ENCODE measurements at regions not wholly inside any gene's neighbourhood (a gene's known extent, or its start where the extent isn't known, plus 50 kb on each side); places are given as distances from the start of the nearest gene placed in this dataset.
"Not testable (repeated sequence)": the region's sequence is repeated elsewhere in the genome, so short reads cannot be mapped to it uniquely, and the experiment has no call there.

GRCh38 chr20:17868151-17868550 is 100.4 kb downstream of the SNX5 start:
- no peaks in the 10 kb centered on the region for H3K9me3 Mint-ChIP-seq
- H3K4me1 Mint-ChIP-seq (ENCODE audit: low read depth), result peaks cover 8% of the 10 kb centered on the region
- H3K27ac Mint-ChIP-seq, result no peak overlapping the region
- peaks cover 4% of the 10 kb centered on the region for H3K27me3 Mint-ChIP-seq
- H3K36me3 Mint-ChIP-seq (ENCODE audit: low read depth), result no peaks in the 10 kb centered on the region
- DNase-seq, result no peak
- H3K4me3 Mint-ChIP-seq, result no peak overlapping the region

DNA sequence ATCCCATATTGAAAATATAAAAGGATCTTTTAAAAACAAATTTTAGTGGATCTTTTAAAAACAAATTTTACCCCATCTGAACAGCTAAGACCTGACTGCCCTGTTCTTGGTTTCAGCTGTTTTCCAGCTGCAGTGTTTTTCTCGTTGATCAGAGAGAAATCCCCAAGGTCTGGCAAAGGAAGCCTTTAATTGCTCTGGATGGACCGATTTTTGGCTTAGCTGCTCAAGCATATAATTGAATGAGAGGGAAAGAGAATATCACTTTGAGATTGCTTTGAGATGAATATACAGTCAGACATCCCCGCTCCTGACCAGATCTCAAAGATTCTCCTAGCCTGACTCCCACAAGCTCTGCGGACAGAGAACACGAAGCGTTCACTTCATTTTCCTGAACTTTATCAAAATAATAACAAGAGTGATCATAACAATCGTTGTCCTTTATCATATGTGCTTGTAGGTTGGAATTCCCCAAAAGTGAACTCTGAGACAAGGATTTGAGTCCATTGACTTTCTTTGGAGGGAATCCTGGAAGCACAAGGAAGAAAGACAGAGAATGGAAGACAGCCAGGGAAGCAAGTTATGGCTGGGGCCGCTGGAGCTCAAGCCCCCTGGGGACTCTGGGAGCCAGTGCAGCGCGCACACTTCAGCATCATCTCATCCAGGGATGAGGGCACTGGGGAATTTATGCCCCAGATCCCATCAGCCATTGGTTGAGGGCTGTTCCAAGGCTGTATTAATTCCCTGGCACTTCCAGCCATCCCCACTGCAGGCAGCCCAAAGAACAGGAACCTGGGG is 101.3 kb downstream of the SNX5 start:
- Mint-ChIP-seq H3K36me3 (ENCODE audit: low read depth) (no peaks in the 10 kb centered on the region), H3K27ac (no peak overlapping the region), H3K27me3 (peaks cover 4% of the 10 kb centered on the region), H3K4me3 (no peak overlapping the region), H3K9me3 (no peaks in the 10 kb centered on the region), H3K4me1 (ENCODE audit: low read depth) (peaks cover 6% of the 10 kb centered on the region)
- DNase-seq, result no peak

- no peak for DNase-seq
- peaks cover 4% of the 10 kb centered on the region for H3K27me3 Mint-ChIP-seq
- no peak overlapping the region for H3K27ac Mint-ChIP-seq
- no peaks in the 10 kb centered on the region for H3K36me3 Mint-ChIP-seq (ENCODE audit: low read depth)
- no peaks in the 10 kb centered on the region for H3K4me1 Mint-ChIP-seq (ENCODE audit: low read depth)
- no peak overlapping the region for H3K4me3 Mint-ChIP-seq
- no peaks in the 10 kb centered on the region for H3K9me3 Mint-ChIP-seq
These were observed 102.2 kb downstream of the SNX5 start for GRCh38 chr20:17866234-17867001.

GRCh38 chr20:17863577-17864292 is 104.9 kb downstream of the SNX5 start:
- Mint-ChIP-seq H3K4me1 (ENCODE audit: low read depth) (peaks cover 10% of the 10 kb centered on the region), H3K27me3 (peaks cover 13% of the 10 kb centered on the region)

DNA sequence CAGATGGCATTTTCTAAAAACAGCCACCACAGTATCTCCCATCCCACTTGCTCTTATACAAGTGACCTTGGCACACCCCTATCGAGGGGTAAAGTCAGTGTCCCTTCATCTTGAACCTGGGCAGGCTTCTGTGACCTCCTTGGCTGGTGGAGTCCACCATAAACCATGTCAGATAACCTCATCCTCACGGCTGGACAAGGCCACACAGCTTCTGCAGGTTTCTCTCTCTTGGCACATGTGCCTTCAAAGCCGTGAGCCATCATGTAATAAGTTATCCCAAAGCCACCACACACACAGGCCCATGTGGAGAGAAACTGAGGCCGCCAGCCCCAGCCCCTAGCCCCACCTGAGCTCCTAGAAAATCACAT is 105.4 kb downstream of the SNX5 start:
- H3K27me3 Mint-ChIP-seq, result peaks cover 13% of the 10 kb centered on the region
- no peaks in the 10 kb centered on the region for H3K9me3 Mint-ChIP-seq
- H3K27ac Mint-ChIP-seq, result no peak overlapping the region
- no peak overlapping the region for H3K4me3 Mint-ChIP-seq
- H3K36me3 Mint-ChIP-seq (ENCODE audit: low read depth), result no peaks in the 10 kb centered on the region
- no peak for DNase-seq
- H3K4me1 Mint-ChIP-seq (ENCODE audit: low read depth), result peaks cover 10% of the 10 kb centered on the region

More at GRCh38 chr20:17863577-17864292, 104.9 kb downstream of the SNX5 start:
- Mint-ChIP-seq H3K4me3 (no peak overlapping the region), H3K27ac (no peak overlapping the region), H3K9me3 (no peaks in the 10 kb centered on the region), H3K36me3 (ENCODE audit: low read depth) (no peaks in the 10 kb centered on the region)
- no peak for DNase-seq

DNA sequence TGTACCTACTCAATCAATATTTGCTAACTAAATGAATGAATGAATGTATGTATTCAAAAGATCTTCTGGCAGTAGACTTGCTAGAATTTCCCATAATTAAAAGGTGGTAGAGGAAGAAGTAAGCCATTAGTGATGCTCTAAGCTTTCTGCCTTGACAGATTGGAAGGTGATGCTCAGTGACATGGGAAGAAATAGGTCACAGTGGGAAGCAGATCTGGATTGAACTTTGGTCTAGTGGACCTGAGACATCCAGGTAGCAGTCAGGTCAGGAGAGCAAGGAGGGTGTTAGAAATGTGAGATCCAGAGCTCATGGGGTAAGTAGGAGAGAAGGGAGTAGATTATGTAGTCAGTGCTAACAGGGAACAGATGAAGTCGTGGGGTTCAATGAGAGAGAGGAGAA is 106.4 kb downstream of the SNX5 start:
- Mint-ChIP-seq H3K4me1 (ENCODE audit: low read depth) (peaks cover 10% of the 10 kb centered on the region), H3K36me3 (ENCODE audit: low read depth) (no peaks in the 10 kb centered on the region), H3K27me3 (peaks cover 10% of the 10 kb centered on the region), H3K9me3 (no peaks in the 10 kb centered on the region), H3K27ac (no peak overlapping the region), H3K4me3 (no peak overlapping the region)
- no peak for DNase-seq

DNA sequence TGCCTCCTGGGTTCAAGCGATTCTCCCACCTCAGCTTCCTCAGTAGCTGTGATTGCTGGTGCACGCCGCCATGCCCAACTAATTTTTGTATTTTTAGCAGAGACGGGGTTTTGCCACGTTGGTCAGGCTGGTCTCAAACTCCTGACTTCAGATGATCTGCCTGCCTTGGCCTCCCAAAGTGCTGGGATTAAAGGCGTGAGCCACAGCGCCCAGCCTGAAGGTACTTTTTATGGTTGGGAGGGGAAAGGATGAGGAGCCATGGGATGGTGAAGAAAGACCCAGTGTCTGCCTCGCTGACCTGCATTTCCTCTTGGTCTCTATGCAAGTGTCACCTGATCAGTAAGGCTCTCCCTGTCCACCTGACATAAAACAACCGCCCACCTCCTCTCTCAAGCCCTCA is 107.0 kb downstream of the SNX5 start:
- H3K4me3 Mint-ChIP-seq; H3K27ac Mint-ChIP-seq; H3K9me3 Mint-ChIP-seq; H3K27me3 Mint-ChIP-seq; H3K36me3 Mint-ChIP-seq (ENCODE audit: low read depth); DNase-seq: not testable (repeated sequence)
- peaks cover 13% of the 10 kb centered on the region for H3K4me1 Mint-ChIP-seq (ENCODE audit: low read depth)

DNA sequence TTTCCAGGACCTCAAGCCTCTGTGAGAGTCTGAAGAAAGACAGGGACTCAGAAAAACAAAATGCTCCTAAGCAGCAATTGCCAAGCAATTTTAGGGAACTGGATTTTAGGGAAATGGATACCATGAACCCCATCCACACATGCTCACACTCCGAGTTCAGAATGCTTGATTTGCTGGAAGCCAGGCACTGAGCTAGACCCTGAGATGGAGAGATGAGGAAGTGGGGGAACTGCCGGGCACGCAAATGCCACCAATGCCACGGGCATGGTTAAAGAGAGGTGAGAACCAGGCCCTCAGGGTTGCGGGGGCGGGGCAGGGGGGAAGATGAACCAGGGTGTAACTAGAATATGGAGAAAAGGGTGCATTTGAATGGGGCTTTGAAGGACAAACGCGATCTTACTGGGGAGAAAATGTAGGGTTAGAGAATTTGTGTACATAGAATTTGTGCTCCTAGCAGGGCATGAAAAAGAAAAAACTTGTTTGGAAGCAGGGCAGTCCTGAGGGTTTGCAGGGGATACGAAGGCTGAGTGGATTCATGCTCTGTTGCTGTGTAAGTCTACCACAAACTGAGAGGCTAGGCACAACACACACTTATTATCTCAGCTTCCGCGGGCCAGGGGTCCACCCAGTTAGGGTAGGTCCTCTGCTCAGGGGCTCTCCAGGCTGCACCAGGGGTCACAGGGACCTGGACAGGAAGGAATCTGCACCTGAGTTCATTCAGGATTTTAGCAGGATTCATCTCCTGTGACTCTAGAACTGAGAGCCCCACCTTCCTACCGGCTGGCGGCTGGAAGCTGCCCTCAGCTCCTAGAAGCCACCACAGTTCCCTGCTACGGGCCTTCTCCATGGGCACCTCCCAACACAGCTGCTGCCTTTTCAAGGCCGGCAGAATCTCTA is 108.0 kb downstream of the SNX5 start:
- DNase-seq, result no peak
- Mint-ChIP-seq H3K9me3 (no peaks in the 10 kb centered on the region), H3K27me3 (peaks cover 9% of the 10 kb centered on the region), H3K36me3 (ENCODE audit: low read depth) (no peaks in the 10 kb centered on the region), H3K4me1 (ENCODE audit: low read depth) (peaks cover 16% of the 10 kb centered on the region), H3K4me3 (no peak overlapping the region), H3K27ac (no peak overlapping the region)

DNA sequence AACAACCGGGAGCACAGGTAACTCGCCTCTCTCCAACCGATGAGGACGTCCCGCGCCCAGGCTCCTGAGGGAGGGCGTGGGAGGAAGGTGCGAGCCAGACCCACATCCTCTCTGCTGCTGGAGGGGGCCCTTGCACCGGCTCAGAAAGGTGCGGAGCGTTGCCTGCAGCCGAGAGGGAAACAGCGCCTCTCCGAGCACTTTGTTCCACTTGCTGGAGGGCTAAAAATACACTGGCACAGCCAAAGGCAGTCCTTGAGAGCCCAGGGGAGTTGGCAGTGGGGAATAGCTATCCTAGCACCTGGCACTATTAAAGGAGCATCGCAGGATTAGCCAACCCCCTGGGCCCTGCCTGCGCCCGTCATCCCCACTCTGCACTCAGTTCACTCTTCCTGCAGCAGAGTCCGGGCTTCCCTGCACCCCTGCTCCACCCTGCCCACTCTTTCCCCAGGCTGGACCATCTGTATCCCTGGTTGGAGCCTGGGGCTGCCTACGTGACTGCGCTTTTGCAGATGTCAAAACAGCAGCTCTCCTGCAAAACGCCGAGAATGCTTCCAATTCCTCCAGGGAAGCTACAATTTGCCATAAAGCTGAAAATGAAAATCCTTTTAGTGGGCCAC is 108.9 kb downstream of the SNX5 start:
- H3K4me1 Mint-ChIP-seq (ENCODE audit: low read depth), result peaks cover 16% of the 10 kb centered on the region
- no peaks in the 10 kb centered on the region for H3K9me3 Mint-ChIP-seq
- peaks cover 9% of the 10 kb centered on the region for H3K27me3 Mint-ChIP-seq
- no peaks in the 10 kb centered on the region for H3K36me3 Mint-ChIP-seq (ENCODE audit: low read depth)
- no peak overlapping the region for H3K27ac Mint-ChIP-seq
- H3K4me3 Mint-ChIP-seq, result no peak overlapping the region
- DNase-seq, result peak; percentile 39

- no peak for DNase-seq
- Mint-ChIP-seq H3K36me3 (ENCODE audit: low read depth) (no peaks in the 10 kb centered on the region), H3K27ac (no peak overlapping the region), H3K4me3 (no peak overlapping the region), H3K27me3 (peaks cover 9% of the 10 kb centered on the region), H3K9me3 (no peaks in the 10 kb centered on the region), H3K4me1 (ENCODE audit: low read depth) (peaks cover 16% of the 10 kb centered on the region)
These were observed 109.5 kb downstream of the SNX5 start for GRCh38 chr20:17859002-17859615.

DNA sequence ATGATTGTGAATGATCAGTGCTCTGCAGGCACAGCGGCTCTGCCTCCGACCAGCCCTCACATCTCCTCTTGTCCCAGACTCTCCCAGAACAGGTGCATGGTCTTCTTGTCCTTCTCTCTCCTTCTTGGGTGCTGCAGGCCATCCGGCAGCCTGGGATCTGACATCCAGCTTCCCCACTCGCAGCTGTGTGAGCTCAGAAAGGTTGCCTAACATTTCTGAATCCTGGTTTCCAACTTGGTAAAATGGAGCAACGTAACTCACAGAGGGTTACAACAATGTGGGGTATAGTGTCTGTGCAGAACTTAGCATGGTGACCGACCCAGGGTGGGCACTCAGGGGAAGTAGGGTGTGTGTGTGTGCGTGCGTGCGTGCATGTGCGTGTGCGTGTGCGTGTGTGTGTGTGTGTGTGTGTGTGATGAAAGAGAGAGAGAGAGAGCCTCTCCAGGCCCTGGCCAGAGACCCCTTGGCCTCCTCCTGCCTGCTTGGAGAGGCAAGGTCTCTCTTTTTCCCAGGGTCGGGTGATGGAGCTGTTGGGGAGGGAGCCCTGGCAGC is 110.1 kb downstream of the SNX5 start:
- no peaks in the 10 kb centered on the region for H3K36me3 Mint-ChIP-seq (ENCODE audit: low read depth)
- peaks cover 16% of the 10 kb centered on the region for H3K4me1 Mint-ChIP-seq (ENCODE audit: low read depth)
- H3K9me3 Mint-ChIP-seq, result no peaks in the 10 kb centered on the region
- no peak for DNase-seq
- no peak overlapping the region for H3K27ac Mint-ChIP-seq
- no peak overlapping the region for H3K4me3 Mint-ChIP-seq
- H3K27me3 Mint-ChIP-seq, result peaks cover 9% of the 10 kb centered on the region

- H3K36me3 Mint-ChIP-seq (ENCODE audit: low read depth), result no peaks in the 10 kb centered on the region
- no peak overlapping the region for H3K27ac Mint-ChIP-seq
- no peak for DNase-seq
- H3K4me3 Mint-ChIP-seq, result no peak overlapping the region
- peaks cover 16% of the 10 kb centered on the region for H3K4me1 Mint-ChIP-seq (ENCODE audit: low read depth)
- H3K9me3 Mint-ChIP-seq, result no peaks in the 10 kb centered on the region
- peaks cover 9% of the 10 kb centered on the region for H3K27me3 Mint-ChIP-seq
These were observed 110.8 kb downstream of the SNX5 start for GRCh38 chr20:17857639-17858449.

Measured in activated T-cell treated with anti-CD3 and anti-CD28 coated beads, Interleukin-2, amount 50 U/mL, for 24 hours (primary cell).